NCI-H345 treated with DMSO at 0.1 percent for 48 hours (cell line): ENCODE measurements at regions not wholly inside any gene's neighbourhood (a gene's known extent, or its start where the extent isn't known, plus 50 kb on each side); places are given as distances from the start of the nearest gene placed in this dataset.
"Not testable (repeated sequence)": the region's sequence is repeated elsewhere in the genome, so short reads cannot be mapped to it uniquely, and the experiment has no call there.

Experiments
- DNase-seq: peaks from one replicate; lab custom pipeline; 2025; ENCODE audit not compliant: unreplicated experiment; lab: John Stamatoyannopoulos, UW

DNA sequence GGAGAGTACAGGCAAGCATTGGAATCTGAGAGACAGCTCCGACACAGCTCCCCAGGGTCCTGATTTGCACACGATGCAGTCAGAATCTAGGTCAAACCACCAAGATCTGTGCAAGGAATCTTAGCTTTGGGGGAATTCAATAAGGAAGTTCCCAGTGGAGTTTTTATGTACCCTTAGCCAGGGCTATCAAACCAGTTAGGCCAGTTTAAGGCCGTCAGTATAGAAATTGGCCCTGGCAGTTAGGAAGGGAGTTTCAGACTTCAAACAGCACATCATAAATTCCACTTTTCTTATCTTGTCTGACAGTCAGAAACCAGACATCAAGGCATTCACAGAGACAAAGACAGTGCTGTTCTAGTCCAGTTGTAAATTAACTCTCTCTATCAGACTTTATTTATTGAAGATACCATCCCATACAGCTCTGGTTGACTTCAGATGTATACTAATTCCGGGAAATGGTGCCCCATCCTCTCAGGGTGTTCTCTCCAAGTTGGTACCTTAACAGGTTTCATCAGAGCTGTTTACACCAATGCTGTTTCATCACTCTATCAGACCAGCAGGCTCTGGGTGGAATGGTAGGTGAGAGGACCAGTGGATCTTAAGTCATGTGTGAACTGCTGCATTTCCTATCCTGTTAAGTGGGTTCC is 157.5 kb upstream of the ATF7IP start:
- DNase-seq = no peak

DNA sequence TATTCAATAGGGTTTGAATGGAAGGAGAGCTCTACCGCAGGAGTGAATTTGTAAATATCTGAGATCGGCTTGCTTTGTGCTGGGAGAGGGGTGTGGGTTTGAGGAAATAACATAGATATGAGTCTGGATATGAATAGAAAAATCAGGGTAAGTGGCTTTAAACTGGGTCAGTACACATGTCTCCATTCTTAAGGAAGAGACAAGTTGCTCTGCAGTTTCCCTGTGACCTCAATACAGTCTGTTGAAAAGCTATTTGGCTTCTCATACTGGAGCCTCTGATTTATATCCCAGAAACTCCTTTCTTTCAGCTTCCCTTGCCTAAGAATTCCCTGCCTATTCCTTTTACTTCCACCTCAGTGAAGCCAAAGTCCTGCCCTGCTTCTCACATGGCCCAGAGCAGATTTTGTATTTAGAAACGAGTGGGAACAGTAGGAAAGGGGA is 153.5 kb upstream of the ATF7IP start:
- no peak for DNase-seq

DNA sequence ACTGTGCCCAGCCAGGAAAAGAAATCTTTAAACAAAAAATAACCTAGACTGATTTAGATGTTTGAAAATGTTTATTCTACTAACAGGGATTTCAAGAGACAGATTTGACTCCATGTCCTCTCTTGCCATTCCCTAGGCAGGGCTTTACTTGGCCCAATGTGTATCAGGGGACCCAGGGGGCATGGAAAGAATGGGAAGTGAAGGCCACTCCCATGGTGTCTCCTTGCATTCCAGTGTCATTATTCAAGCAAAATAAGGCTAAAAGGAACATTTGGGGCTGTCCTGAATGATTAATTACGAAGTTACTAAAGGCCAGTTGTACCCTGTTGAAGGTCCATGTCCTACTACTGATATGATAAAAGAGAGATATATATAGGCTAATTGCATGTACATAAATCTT is 151.9 kb upstream of the ATF7IP start:
- DNase-seq = no peak

DNA sequence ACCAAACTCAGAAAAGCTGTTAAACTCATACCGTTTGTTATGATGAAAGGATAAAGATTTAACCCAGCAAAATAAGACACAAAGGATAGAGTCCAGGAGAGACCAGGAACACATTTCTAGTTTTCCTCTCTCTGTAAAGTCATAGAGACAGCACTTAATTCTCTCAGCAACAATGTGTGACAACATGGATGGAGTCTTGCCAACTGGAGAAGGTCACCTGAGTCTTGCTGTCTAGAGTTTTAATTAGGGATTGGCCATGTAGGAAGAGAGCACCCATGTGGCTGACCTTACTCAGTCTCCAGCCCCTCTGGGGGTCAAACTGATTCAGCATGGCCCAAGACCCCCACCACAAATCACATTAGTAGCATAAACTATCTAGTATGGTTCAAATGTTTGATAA is 151.0 kb upstream of the ATF7IP start:
- DNase-seq = no peak

DNA sequence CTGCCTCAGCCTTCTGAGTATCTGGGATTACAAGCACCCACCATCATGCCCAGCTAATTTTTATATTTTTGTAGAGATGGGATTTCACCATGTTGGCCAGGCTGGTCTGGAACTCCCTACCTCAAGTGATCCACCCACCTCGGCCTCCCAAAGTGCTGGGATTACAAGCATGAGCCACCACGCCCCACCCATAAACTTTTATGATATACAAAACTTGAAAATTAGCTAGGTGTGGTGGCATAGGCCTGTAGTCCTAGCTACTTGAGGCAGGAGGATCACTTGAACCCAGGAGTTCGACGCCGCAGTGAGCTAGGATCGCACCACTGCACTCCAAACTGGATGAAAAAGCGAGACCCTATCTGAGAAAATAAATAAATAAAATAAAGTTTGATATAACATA is 149.5 kb upstream of the ATF7IP start:
- not testable (repeated sequence) for DNase-seq

DNA sequence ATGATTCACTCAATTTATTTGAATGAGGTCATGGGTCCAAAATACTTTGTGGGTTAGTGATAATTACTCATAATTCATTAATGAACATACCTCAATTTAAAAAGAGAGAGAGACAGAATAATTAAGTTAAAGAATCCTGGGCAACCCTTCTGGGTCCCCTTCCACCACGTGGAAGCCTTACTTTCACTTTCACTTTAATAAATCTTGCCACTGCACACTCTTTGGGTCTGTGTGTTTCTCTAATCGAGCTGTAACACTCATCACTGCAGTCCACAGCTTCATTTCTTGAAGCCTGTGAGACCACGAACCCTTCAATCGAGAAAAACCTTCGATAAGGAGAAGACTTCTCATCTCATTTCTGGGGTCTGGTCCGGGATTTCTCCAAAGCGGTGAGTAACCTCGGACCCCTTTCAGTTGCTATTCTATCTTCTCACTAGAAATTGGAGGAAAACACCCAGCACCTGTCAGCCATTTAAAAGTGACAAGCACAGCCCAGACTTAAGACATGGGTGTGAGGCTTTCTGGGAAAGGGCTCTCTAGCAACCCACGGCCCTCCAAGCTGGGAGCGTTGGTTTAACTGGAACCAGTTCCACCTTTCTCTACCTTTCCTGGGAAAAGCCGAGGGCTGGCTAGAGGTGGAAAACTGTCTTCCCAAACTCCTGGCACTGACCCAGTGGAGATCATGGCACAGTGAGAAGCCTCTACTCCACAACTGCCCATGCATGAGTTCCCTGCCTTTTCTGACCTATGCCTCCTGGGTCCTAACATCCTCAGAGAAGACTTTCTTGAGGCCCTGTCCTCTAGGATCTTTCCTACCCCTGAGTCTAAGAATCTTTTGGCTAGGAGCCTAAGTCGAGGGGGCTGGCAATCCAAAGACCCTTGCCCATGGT is 148.8 kb upstream of the ATF7IP start:
- DNase-seq = no peak

DNA sequence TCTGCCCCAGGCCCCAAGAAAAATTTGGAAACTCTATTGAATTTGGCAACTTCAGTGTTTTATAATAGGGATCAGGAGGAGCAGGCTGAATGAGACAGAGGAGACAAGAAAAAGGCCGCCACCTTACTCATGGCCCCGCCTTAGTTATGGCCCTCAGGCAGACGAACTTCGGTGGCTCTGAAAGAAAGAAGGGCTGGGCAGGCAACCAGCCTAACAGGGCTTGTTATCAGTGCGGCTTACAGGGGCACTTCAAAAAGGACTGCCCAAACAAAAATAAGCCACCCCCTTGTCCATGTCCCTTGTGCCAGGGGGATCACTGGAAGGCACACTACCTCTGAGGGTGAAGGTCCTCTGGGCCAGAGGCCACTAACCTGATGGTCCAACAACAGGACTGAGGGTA is 146.3 kb upstream of the ATF7IP start:
- DNase-seq = no peak

DNA sequence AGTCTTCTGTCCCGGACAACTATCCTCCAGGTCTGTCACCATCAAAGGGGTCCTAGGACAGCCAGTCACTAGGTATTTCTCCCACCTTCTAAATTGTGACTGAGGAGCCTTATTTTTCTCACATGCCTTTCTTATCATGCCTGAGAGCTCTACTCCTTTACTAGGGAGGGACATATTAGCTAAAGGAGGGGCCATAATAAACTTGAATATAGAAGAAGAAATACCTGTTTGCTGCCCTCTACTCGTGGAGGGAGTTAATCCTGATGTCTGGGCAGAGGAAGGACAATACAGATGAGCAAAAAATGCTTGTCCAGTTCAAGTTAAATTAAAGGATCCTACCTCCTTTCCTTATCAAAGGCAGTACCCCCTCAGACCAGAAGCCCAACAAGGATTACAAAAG is 145.8 kb upstream of the ATF7IP start:
- DNase-seq = not testable (repeated sequence)

DNA sequence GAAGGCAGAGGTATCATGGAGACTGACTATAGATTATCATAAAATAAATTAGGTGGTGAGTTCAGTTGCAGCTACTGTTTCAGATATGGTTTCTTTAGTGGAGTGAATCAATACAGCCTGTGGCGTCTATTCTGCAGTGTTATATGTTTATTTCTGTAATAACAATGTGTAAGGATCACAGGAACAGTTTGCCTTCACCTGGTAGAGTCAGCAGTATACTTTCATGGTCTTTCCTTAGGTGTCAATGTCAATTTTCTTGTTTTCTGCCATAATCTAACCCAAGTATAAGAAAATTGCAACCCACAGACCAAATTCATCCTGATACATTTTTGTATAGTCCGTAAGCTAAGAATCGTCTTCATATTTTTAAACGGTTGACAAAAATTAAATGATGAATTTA is 140.4 kb upstream of the ATF7IP start:
- DNase-seq = no peak

DNA sequence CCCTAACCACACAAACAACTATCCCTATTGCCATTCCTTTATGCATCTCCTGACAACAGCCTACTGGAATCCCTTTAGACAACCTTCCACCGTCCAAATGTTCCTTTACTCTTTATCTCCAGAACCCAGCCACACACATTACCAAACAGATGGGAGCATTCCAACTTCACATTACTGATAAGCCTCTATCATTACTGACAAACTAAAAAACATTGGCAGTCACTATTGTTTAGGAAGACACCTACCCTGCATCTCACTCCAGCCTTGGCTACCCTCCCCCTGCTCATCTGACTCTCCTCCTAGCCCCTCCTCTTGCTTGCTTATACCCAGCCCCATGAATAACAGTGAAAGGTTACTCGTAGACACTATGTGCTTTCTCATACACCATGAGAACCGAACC is 130.3 kb upstream of the ATF7IP start:
- DNase-seq = not testable (repeated sequence)

DNA sequence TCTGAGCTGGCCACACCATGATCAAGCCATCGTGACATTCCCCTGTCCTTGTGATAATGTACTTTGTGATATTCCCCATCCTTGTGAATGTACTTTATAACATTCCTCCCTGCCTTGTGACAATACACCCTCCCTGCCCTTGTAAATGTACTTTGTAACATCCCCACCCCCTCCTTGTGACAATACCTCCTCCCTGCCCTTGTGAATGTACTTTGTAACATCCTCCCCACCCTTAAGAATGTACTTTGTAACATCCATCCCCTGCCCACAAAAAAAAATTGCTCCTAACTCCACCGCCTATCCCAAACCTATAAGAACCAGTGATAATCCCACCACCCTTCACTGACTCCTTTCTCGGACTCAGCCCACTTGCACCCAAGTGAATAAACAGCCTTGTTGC is 128.8 kb upstream of the ATF7IP start:
- not testable (repeated sequence) for DNase-seq

DNA sequence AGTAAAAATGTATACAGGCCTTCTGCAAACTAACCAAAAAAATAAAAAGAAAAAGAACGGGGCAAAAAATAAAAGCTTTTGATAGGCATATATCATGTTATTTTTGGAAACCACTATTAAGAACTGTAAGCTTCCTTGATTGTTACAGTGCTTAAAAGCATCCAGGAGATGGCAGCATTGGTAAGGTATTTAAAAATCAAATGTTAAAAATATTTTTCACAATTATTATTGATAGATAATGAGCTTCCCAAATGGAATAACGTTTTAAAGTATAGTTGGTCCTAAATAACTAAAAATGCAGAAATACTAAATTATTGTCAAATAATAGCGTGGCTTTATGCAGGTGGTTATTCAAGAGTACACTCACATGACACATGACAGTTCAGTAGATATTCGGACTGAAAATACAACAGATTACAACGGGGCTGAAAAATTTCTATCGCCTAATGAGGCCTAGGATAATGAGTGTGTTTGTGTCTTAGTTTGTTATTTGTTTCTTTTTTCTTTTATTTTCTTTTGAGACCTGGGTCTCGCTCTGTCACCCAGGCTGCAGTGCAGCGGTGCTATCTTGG is 127.2 kb upstream of the ATF7IP start:
- peak; percentile 6 for DNase-seq

DNA sequence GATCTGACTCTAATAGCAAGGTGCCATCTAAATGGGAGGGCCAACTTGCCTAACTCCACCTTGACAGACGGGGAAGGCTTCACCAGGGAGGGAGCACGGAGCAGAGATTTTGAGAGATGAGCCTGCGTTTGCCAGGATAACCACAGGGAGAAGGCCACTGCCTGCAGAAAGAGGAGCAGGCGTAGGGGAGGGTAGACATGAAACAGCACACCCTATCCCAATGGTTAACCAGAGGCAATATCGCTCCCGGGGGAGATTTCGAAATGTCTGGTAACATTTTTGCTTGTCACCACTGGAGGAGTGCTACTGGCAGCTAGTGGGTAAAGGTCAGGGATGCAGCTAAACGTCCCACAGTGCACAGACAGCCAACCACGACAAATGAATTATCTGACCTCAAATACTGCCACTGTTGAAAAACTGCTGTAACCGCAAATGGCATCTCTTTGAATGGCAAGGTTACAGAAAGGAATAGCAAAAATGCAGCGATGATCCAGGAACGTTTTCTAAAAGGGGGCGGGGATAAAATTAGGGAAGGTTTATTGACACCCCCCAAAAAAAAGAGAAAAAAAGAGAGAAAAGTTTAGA is 126.0 kb upstream of the ATF7IP start:
- no peak for DNase-seq

DNA sequence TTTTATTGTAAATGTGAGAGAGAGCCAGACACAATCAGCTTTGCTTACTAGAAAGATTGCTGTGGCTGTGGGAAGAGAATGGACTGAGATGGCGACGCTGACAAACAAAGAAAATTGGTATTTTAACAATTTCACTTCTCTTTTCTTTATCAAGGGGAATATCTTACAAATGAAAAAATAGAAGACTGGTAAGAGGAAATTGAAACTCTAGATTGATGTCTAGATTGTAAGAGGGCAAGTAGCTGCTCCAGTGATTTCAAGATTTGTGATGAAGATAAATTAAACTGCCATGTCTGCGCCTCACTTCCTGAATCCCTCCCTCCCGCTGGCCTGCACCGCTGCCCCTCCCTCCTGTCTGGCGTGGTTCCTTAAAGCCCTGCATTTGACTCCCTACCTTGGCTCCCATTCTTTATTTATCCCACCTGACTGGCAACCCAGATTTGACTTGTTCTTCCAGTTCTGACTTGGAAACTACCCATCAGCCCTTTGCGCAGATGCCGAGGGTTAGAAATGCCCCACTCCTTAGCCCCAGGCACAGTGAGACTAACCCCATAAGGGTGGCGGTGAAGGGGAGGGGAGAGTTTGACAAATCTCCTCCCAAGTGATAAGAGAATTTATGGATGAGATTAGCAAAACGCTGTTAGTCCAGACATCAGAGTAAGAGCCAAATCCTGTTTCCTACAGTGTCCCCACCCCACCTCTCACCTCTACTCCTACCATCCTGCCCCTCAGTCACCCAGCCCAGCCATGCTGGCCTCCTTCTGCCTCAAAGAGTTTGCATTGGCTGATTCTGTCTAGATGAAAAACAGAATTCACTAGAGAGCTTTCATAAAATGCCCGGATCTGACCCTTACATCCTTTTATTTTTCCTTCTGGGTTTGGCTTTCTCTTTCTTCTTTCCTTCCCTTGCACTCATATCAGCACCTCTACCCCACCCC is 125.3 kb upstream of the ATF7IP start:
- DNase-seq = no peak

DNA sequence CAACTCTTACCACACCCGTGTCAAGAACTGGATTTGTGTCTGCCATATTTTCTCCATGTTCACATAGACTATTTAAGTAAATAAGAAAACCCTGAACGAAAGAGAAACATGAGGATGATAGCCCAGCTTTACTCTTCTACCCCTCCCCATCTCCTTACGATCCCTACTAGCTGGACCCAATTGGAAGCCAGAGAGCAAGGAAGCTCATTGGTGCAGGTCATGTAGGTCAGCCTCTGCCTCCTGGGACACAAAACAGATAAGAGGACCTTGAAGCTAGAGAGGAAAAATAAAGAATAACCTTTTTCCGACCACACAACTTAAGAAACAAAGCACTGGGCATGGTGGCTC is 124.6 kb upstream of the ATF7IP start:
- no peak for DNase-seq

DNA sequence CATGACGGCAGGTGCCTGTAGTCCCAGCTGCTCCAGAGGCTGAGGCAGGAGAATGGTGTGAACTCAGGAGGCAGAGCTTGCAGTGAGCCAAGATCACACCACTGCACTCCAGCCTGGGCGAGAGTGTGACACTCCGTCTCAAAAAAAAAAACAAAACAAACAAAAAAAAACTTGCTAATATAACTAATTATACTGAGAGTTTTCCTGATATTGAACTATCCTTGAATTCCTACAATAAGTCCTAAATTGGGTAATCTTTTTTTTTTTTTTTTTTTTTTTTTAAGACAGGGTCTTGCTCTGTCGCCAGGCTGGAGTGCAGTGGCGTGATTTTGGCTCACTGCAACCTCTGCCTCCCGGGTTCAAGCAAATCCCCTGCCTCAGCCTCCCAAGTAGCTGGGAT is 122.7 kb upstream of the ATF7IP start:
- not testable (repeated sequence) for DNase-seq

DNA sequence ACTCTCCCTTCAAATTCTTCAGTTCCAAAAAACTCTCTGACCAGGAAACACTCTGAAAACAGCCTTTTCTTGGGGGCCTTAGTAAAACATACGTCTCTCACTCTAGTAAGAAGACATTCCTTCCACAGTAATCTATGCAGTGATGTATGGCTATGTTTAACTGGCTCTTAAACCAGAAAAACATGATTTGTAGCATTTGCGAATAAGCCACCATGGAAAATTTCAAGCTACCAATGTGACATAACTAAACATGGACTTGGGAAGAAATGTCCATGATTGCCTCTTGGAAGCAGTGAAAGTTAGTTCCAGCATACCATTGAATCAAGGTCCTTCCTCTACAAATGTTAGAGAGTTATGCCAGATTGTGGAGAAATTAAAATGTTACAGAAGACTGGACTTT is 121.5 kb upstream of the ATF7IP start:
- DNase-seq = no peak

DNA sequence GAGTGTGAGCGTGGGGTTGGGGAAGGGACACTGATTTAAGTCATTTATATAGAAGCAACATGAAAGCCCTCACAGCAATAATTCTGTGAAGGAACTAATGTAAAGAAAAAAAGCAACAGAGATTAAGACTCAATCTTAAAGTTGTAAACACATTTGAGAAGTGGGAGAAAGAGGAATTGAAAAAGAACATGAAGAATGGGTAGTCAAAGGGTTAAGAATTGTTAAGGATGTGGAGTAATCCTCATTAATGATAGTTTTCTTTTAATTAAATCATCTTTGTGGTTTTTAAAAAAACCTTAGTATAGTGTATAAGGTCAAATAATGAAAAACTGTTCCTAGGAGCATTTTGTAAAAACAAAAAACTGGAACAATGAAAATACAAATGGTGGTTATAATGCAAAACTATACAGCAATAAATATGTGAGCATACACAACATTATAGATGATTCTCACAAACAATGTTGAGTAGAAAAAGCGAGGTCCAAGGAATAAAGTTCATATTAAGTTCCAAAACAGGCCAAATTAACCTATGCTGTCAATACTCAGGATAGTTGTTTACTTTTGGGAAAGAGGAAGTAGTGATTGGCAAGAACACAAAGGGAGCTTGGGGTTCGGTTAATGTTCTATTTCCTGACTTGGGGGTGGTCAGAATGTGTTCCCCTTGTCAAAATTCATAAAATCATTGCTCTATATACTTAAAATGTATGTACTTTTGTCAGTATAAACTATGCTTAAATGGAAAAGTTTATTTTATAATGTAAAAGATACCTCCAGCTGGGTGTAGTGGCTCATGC is 120.4 kb upstream of the ATF7IP start:
- DNase-seq = no peak

DNA sequence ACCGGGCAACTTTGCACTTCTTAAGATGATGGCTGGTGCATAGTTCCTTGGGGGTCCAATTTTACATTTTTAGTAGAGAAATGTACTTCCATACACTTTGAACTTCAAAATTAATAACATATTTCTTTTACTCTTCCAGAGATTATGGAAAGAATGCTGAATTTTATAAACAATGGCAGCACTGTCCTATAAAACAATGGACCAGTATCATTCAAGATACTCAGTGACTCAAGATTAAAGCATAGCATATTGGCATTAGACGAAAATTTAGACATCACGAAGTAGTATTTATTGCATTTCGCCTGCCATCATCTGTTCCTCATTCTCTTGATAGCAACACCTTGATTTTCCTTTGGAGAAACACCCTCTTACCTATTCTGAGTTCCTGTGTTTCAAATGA is 118.3 kb upstream of the ATF7IP start:
- no peak for DNase-seq

DNA sequence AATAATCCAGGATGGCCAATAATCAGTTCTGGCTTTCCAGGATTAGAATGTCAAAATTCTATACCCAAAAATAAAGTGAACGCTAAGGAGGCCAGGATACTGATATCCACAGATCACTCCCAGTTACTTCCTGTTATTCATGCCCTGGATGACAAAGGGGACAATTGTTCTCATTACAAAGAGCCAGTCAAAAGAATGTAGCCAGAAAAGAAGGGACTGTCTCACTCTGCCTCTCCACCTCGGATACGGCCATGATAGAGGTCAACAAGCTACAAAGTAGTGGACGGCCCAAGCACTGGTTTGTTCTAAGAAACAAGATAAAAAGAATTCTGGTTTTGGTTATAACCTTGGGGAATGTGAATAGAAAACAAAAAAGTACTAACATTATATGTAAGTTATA is 116.1 kb upstream of the ATF7IP start:
- DNase-seq = no peak
